GM23248 (cell line): ENCODE measurements at regions not wholly inside any gene's neighbourhood (a gene's known extent, or its start where the extent isn't known, plus 50 kb on each side); places are given as distances from the start of the nearest gene placed in this dataset.
A peak's percentile ranks its signal among the peaks of the same experiment; 100 is the strongest.

Source experiments
- DNase-seq: peaks from one replicate; pipeline ENCODE4 v3.0.0-alpha.2; 2015
- H2AFZ ChIP-seq: fragments of 200-600 bp; sonication (generic); 2 replicates; pipeline ENCODE4 v1.6.1; 2016; ENCODE audit warnings: antibody characterized with exemption
- H3F3A ChIP-seq: fragments of 200-600 bp; sonication (generic); 2 replicates; pipeline ENCODE4 v1.6.1; 2016; ENCODE audit warnings: mild to moderate bottlenecking, antibody characterized with exemption, mixed run types; ENCODE audit not compliant: insufficient read depth
- H3K27ac ChIP-seq: fragments of 200-600 bp; sonication (generic); 2 replicates; pipeline ENCODE4 v1.5.1; 2016; ENCODE audit warnings: mild to moderate bottlenecking
- H3K27me3 ChIP-seq: fragments of 200-600 bp; sonication (generic); replicated peaks from 2 replicates; pipeline ENCODE4 v1.6.1; 2016; ENCODE audit warnings: mild to moderate bottlenecking; ENCODE audit not compliant: insufficient read depth
- H3K36me3 ChIP-seq: fragments of 200-600 bp; sonication (generic); 2 replicates; pipeline ENCODE4 v1.6.1; 2016; ENCODE audit warnings: low read depth, mild to moderate bottlenecking
- H3K4me1 ChIP-seq: fragments of 200-600 bp; sonication (generic); 2 replicates; pipeline ENCODE4 v1.6.1; 2016; ENCODE audit warnings: mild to moderate bottlenecking; ENCODE audit not compliant: insufficient read depth
- H3K4me2 ChIP-seq: fragments of 200-600 bp; sonication (generic); one replicate; pipeline ENCODE4 v1.6.1; 2016; ENCODE audit warnings: mild to moderate bottlenecking; ENCODE audit not compliant: unreplicated experiment
- H3K4me3 ChIP-seq: fragments of 200-600 bp; sonication (generic); 2 replicates; pipeline ENCODE4 v1.5.1; 2016; ENCODE audit warnings: mild to moderate bottlenecking
- H3K79me2 ChIP-seq: fragments of 200-600 bp; sonication (generic); 2 replicates; pipeline ENCODE4 v1.6.1; 2016; ENCODE audit warnings: mild to moderate bottlenecking; ENCODE audit not compliant: insufficient read depth
- H3K9ac ChIP-seq: fragments of 200-600 bp; sonication (generic); 2 replicates; pipeline ENCODE4 v1.6.1; 2016; ENCODE audit warnings: mild to moderate bottlenecking
- H3K9me2 ChIP-seq: fragments of 200-600 bp; sonication (generic); 2 replicates; pipeline ENCODE4 v1.6.1; 2016; ENCODE audit warnings: mixed run types, mild to moderate bottlenecking, moderate library complexity; ENCODE audit not compliant: insufficient read depth
- H3K9me3 ChIP-seq: fragments of 200-600 bp; sonication (generic); one replicate; pipeline ENCODE4 v1.6.1; 2017; ENCODE audit warnings: low read depth
- H4K20me1 ChIP-seq: fragments of 200-600 bp; sonication (generic); 2 replicates; pipeline ENCODE4 v1.6.0; 2016; ENCODE audit not compliant: insufficient read depth
- EZH2 ChIP-seq: fragments of 200-600 bp; sonication (generic); IDR thresholded peaks from 2 replicates; pipeline ENCODE4 v1.6.1; 2018; ENCODE audit warnings: antibody characterized with exemption, mild to moderate bottlenecking; ENCODE audit not compliant: insufficient read depth, poor library complexity, severe bottlenecking
- EZH2phosphoT487 ChIP-seq: fragments of 200-600 bp; sonication (generic); IDR thresholded peaks from 2 replicates; pipeline ENCODE4 v1.6.1; 2018; ENCODE audit warnings: antibody characterized with exemption, moderate library complexity, mild to moderate bottlenecking, low read depth; ENCODE audit not compliant: insufficient read depth
- WGBS, 2 experiments: methylation state at CpG; one replicate each; pipeline ENCODE4 v1.1.6; 2015 to 2017; ENCODE audit warnings: low lambda C conversion rate in 2 of 2, low coverage in 1 of 2; ENCODE audit errors: missing lambda C conversion rate in 2 of 2; 5-methylcytosine and 5-hydroxymethylcytosine counted together
- in situ Hi-C: fragments of 300-500 bp; cut with MboI; formaldehyde crosslinking; loops from 2 replicates; pipeline ENCODE4 v1.15.0; 2020

DNA sequence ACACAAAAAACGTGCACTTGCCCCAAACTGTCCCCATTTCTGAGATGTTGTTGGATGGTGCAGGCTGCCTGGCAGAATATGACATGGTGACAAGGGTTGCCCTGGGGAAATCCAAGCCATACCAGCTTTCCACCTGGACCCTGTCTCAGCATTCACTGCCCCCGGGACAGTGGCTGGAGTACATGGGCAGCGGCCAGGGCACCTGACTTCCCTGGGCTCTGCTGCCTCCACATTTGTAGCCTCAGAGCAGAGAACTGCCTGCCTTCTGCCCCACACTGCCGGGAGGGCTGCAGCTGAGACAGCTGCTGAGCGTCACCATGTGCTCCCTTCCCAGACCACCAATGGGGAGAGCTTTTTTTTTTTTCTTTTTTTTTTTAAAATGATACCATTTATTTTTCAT lies 222.9 kb upstream of the ZNF32 start:
- H3K27ac ChIP-seq: no peak overlapping the region
- H3K27me3 ChIP-seq: no peaks in the 10 kb centered on the region
- H3K79me2 ChIP-seq: no peaks in the 10 kb centered on the region
- H3K4me2 ChIP-seq: no peak overlapping the region
- no peaks in the 10 kb centered on the region for H4K20me1 ChIP-seq
- WGBS, 2 experiments: 74 to 82% methylated on average over 5 of the region's 5 CpGs
- peaks cover 12% of the 10 kb centered on the region for H3F3A ChIP-seq
- H3K9me3 ChIP-seq: no peaks in the 10 kb centered on the region
- H3K36me3 ChIP-seq: no peaks in the 10 kb centered on the region
- no peak overlapping the region for H3K4me3 ChIP-seq
- no peak overlapping the region for H2AFZ ChIP-seq
- in situ Hi-C loops: no loop called here
- H3K9ac ChIP-seq: no peak overlapping the region
- no peak for DNase-seq
- peaks cover 29% of the 10 kb centered on the region for H3K4me1 ChIP-seq
- TF ChIP-seq EZH2phosphoT487 (no peak), EZH2 (no peak)
- no peaks in the 10 kb centered on the region for H3K9me2 ChIP-seq

GRCh38 chr10:43870968-43871439 lies 222.3 kb upstream of the ZNF32 start:
- H2AFZ ChIP-seq: no peak overlapping the region

DNA sequence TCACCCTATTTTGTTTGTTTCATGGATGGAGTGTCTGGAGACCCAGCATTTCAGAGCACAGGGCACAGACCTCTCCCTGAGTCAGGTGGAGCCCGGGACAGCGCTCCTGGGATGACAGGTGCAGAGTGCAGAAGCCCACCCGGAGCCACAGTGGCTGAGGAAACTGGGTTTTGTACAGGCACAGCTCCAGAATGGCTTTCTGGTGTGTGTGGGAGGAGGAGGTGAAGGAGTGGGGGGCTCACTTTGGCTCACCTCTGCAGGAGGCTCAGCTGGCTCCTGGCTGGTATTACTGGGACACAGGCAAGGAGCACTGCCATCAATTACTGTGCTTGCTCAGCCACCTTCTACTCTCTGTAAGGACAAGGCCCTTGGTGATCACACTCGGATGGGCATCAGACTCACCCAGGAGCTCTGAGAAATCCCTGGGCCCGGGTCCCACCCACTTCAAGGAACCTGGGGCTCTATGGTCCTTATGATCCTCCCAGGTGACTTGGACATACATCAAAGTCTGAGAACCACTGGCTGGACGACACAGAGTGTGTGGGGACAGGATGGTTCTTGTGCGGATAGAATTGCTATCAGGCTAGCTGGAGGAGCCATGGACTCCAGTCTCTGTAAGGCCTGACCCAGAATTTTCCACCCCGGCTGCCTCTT lies 221.1 kb upstream of the ZNF32 start:
- WGBS, 2 experiments: 98 to 99% methylated on average over 8 of the region's 8 CpGs
- Histone ChIP-seq H3K27me3 (no peaks in the 10 kb centered on the region), H3K4me3 (no peak overlapping the region), H3K27ac (no peak overlapping the region), H2AFZ (no peak overlapping the region), H3K4me2 (no peak overlapping the region), H4K20me1 (no peaks in the 10 kb centered on the region), H3K9me3 (no peaks in the 10 kb centered on the region), H3K36me3 (no peaks in the 10 kb centered on the region), H3F3A (peaks cover 12% of the 10 kb centered on the region), H3K79me2 (no peaks in the 10 kb centered on the region), H3K4me1 (peaks cover 34% of the 10 kb centered on the region), H3K9me2 (no peaks in the 10 kb centered on the region), H3K9ac (no peak overlapping the region)
- TF ChIP-seq EZH2: no peak
- no peak for TF ChIP-seq EZH2phosphoT487
- in situ Hi-C loops: no loop called here
- no peak for DNase-seq

More at GRCh38 chr10:43870968-43871439, 222.3 kb upstream of the ZNF32 start:
- no peaks in the 10 kb centered on the region for H3K36me3 ChIP-seq
- no peaks in the 10 kb centered on the region for H3K79me2 ChIP-seq
- no peaks in the 10 kb centered on the region for H3K27me3 ChIP-seq
- H3K27ac ChIP-seq: no peak overlapping the region
- H3K4me3 ChIP-seq: no peak overlapping the region
- 76 to 84% methylated on average over 12 of the region's 12 CpGs for WGBS, 2 experiments
- TF ChIP-seq EZH2: no peak
- no peak for TF ChIP-seq EZH2phosphoT487
- H3F3A ChIP-seq: peaks cover 12% of the 10 kb centered on the region
- H3K4me1 ChIP-seq: peaks cover 29% of the 10 kb centered on the region
- no peak overlapping the region for H3K4me2 ChIP-seq
- H3K9ac ChIP-seq: no peak overlapping the region
- in situ Hi-C loops: no loop called here
- no peaks in the 10 kb centered on the region for H4K20me1 ChIP-seq
- no peaks in the 10 kb centered on the region for H3K9me2 ChIP-seq
- H3K9me3 ChIP-seq: no peaks in the 10 kb centered on the region
- no peak for DNase-seq

GRCh38 chr10:43868952-43869351 lies 220.3 kb upstream of the ZNF32 start:
- Histone ChIP-seq H4K20me1 (no peaks in the 10 kb centered on the region), H3K79me2 (no peaks in the 10 kb centered on the region), H3K9me3 (no peaks in the 10 kb centered on the region), H2AFZ (peak overlapping the region; percentile 73; the same call in 1 of the 2 replicates), H3K4me1 (peaks cover 42% of the 10 kb centered on the region), H3K4me2 (peak overlapping the region; percentile 56), H3K9ac (peak overlapping the region; percentile 74), H3K27ac (peak overlapping the region; percentile 91), H3K9me2 (no peaks in the 10 kb centered on the region), H3K36me3 (no peaks in the 10 kb centered on the region), H3K4me3 (no peak overlapping the region), H3K27me3 (no peaks in the 10 kb centered on the region), H3F3A (peaks cover 20% of the 10 kb centered on the region)
- DNase-seq: no peak
- in situ Hi-C loops: no loop called here
- 94 to 95% methylated on average over 6 of the region's 6 CpGs for WGBS, 2 experiments
- TF ChIP-seq EZH2 (no peak), EZH2phosphoT487 (no peak)
